ENCODE measurements at regions not wholly inside any gene's neighbourhood (a gene's known extent, or its start where the extent isn't known, plus 50 kb on each side); places are given as distances from the start of the nearest gene placed in this dataset.
"Not testable (repeated sequence)": the region's sequence is repeated elsewhere in the genome, so short reads cannot be mapped to it uniquely, and the experiment has no call there.

- TF ChIP-seq ETS1 (IDR thresholded peaks at IDR 0.05), result no peak
- TF ChIP-seq ZNF114 (CRISPR knock-in tag; IDR thresholded peaks at IDR 0.05), result no peak
- TF ChIP-seq NANOG (IDR thresholded peaks at IDR 0.05; ENCODE audit: borderline replicate concordance), result no peak
- TF ChIP-seq EZH2phosphoT487 (IDR thresholded peaks at IDR 0.05; ENCODE audit: unreplicated experiment), result no peak
- TF ChIP-seq JUNB (IDR thresholded peaks at IDR 0.05; ENCODE audit: unreplicated experiment), result no peak
Measured at GRCh38 chr14:71250791-71251190, 343.5 kb downstream of the PCNX1 start (continued).

- TF ChIP-seq CTCF (conservative IDR thresholded peaks at IDR 0.05; ENCODE audit: low read depth in 2 of 2), result 0 out of 4 replicates have a peak, but pooled peaks of 1 of the 2 experiments have one; percentile 1
- peak overlapping the region; percentile 50 for H3K4me3 ChIP-seq
- H4K20me1 ChIP-seq (replicated peaks; ENCODE audit: insufficient read depth); H3K4me3 Mint-ChIP-seq; H3F3A ChIP-seq (replicated peaks; ENCODE audit: low read depth); H3K79me2 ChIP-seq (replicated peaks; ENCODE audit: insufficient read depth); H3K27ac Mint-ChIP-seq; H3K36me3 Mint-ChIP-seq (ENCODE audit: low read depth); H3K27ac ChIP-seq (ENCODE audit: low read depth); H3K4me1 ChIP-seq (ENCODE audit: insufficient read depth); H3K4me1 Mint-ChIP-seq; H3K27me3 Mint-ChIP-seq (ENCODE audit: insufficient read depth, low read depth, poor library complexity); H3K36me3 ChIP-seq (ENCODE audit: insufficient read depth); H3K27me3 ChIP-seq (ENCODE audit: insufficient read depth); ATAC-seq: not testable (repeated sequence)
- H3K4me2 ChIP-seq, result peak overlapping the region; percentile 72
- H3K9me2 ChIP-seq (ENCODE audit: insufficient read depth), result peaks cover 18% of the 10 kb centered on the region
- peak; percentile 17 for DNase-seq (ENCODE audit: low spot score)
- peaks cover 10% of the 10 kb centered on the region; the same call in 2 of the 3 replicates for H3K9me3 Mint-ChIP-seq
- peak overlapping the region; percentile 64 for H2AFZ ChIP-seq
Measured at GRCh38 chr14:71254091-71254719, 346.9 kb downstream of the PCNX1 start.

GRCh38 chr14:71261206-71261605, 353.9 kb downstream of the PCNX1 start:
- no peaks in the 10 kb centered on the region for H3K27me3 ChIP-seq (ENCODE audit: insufficient read depth)
- H4K20me1 ChIP-seq (replicated peaks; ENCODE audit: insufficient read depth), result no peaks in the 10 kb centered on the region
- Mint-ChIP-seq H3K27me3 (ENCODE audit: insufficient read depth, low read depth, poor library complexity) (peaks cover 3% of the 10 kb centered on the region), H3K27ac (no peak overlapping the region), H3K4me1 (no peaks in the 10 kb centered on the region), H3K36me3 (ENCODE audit: low read depth) (peaks cover 7% of the 10 kb centered on the region; the same call in 1 of the 3 replicates), H3K4me3 (no peak overlapping the region), H3K9me3 (peaks cover 14% of the 10 kb centered on the region; the same call in 2 of the 3 replicates)
- H3K36me3 ChIP-seq (ENCODE audit: insufficient read depth), result no peaks in the 10 kb centered on the region; the same call in 1 of the 2 replicates
- H3K4me1 ChIP-seq (ENCODE audit: insufficient read depth), result no peaks in the 10 kb centered on the region
- H3K27ac ChIP-seq (ENCODE audit: low read depth), result no peak overlapping the region
- H3K4me3 ChIP-seq, result no peak overlapping the region
- no peaks in the 10 kb centered on the region for H3F3A ChIP-seq (replicated peaks; ENCODE audit: low read depth)
- no peaks in the 10 kb centered on the region for H3K79me2 ChIP-seq (replicated peaks; ENCODE audit: insufficient read depth)
- no peak for ATAC-seq
- no peak overlapping the region for H3K4me2 ChIP-seq
- 0 out of 2 replicates have a peak overlapping the region, but pooled peaks have one; percentile 33 for H2AFZ ChIP-seq
- no peak for DNase-seq (ENCODE audit: low spot score)
- H3K9me2 ChIP-seq (ENCODE audit: insufficient read depth), result peaks cover 15% of the 10 kb centered on the region
- TF ChIP-seq CREB1 (CRISPR knock-in tag; IDR thresholded peaks at IDR 0.05; ENCODE audit: low read depth), result no peak
- no peak for TF ChIP-seq EZH2phosphoT487 (IDR thresholded peaks at IDR 0.05; ENCODE audit: unreplicated experiment)
- TF ChIP-seq EZH2 (IDR thresholded peaks at IDR 0.05; ENCODE audit: low read depth, unreplicated experiment), result no peak
- TF ChIP-seq STAT1 (IDR thresholded peaks at IDR 0.05; ENCODE audit: unreplicated experiment), result no peak
- no peak for TF ChIP-seq JUNB (IDR thresholded peaks at IDR 0.05; ENCODE audit: unreplicated experiment)
- TF ChIP-seq ZNF114 (CRISPR knock-in tag; IDR thresholded peaks at IDR 0.05), result no peak
- TF ChIP-seq NANOG (IDR thresholded peaks at IDR 0.05; ENCODE audit: borderline replicate concordance), result no peak
- no peak for TF ChIP-seq CTCF (conservative IDR thresholded peaks at IDR 0.05; ENCODE audit: low read depth in 2 of 2)
- no peak for TF ChIP-seq ETS1 (IDR thresholded peaks at IDR 0.05)
- no peak for TF ChIP-seq POLR2AphosphoS5 (IDR thresholded peaks at IDR 0.05; ENCODE audit: low read depth)
- no peak for TF ChIP-seq REST (IDR thresholded peaks at IDR 0.05; ENCODE audit: unreplicated experiment)

All from GM23338 (cell line).